ENCODE measurements at regions not wholly inside any gene's neighbourhood (a gene's known extent, or its start where the extent isn't known, plus 50 kb on each side); places are given as distances from the start of the nearest gene placed in this dataset.

DNA sequence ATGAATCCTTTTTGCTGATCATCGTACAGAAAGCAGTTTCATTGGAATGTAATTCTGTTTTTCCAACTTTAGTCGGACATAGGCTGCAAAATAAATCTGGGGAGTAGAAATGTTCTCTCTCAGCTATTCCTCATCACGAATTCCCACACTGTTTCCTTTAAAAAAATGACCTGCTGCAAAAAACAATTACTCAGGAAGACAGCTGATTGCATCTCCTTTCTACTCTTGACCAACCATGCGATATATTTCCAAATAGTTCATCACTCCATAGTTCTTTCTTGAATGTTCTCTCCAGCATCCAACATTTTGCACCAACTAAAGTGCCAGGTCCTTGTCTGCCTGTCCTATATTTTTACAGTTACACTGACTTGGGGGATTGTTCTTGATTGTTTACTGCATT lies 96.4 kb downstream of the S1PR1 start:
- TF ChIP-seq, protein P1, sequence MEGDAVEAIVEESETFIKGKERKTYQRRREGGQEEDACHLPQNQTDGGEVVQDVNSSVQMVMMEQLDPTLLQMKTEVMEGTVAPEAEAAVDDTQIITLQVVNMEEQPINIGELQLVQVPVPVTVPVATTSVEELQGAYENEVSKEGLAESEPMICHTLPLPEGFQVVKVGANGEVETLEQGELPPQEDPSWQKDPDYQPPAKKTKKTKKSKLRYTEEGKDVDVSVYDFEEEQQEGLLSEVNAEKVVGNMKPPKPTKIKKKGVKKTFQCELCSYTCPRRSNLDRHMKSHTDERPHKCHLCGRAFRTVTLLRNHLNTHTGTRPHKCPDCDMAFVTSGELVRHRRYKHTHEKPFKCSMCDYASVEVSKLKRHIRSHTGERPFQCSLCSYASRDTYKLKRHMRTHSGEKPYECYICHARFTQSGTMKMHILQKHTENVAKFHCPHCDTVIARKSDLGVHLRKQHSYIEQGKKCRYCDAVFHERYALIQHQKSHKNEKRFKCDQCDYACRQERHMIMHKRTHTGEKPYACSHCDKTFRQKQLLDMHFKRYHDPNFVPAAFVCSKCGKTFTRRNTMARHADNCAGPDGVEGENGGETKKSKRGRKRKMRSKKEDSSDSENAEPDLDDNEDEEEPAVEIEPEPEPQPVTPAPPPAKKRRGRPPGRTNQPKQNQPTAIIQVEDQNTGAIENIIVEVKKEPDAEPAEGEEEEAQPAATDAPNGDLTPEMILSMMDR (IDR thresholded peaks at IDR 0.05) = no peak
- no peak for TF ChIP-seq POLR2A (IDR thresholded peaks at IDR 0.05)
